Stimulated activated CD8-positive, alpha-beta memory T cell treated with anti-CD3 and anti-CD28 coated beads, Interleukin-7, amount 100 ng/mL, for 1 hour (primary cell): ENCODE measurements at regions not wholly inside any gene's neighbourhood (a gene's known extent, or its start where the extent isn't known, plus 50 kb on each side); places are given as distances from the start of the nearest gene placed in this dataset.

Experiments used
- DNase-seq, 2 donors: peaks; one replicate each; pipeline ENCODE4 v3.0.0-alpha.2; 2020; ENCODE audit warnings: low read depth in 2 of 2

GRCh38 chr21:24369746-24370145 lies 1237.5 kb downstream of the MRPL39 start:
- no peak for DNase-seq

DNA sequence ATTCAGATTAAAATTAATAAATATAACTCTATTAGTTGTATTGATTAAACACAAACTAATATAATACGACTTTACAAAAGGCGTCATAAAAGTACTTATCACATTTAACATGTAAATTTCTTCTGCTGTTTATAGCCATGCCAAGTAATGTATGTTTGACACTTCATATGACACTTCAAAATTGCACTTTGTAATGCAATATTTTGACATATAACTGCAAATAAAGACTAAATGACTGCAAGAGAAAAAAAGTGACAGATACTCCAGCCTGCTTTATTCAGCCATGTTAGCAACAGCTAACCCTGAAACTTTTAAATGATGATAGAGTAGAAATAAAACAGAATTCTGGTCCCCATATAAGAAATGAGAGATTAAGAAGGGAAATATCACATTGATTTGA lies 1238.0 kb downstream of the MRPL39 start:
- DNase-seq: no peak

DNA sequence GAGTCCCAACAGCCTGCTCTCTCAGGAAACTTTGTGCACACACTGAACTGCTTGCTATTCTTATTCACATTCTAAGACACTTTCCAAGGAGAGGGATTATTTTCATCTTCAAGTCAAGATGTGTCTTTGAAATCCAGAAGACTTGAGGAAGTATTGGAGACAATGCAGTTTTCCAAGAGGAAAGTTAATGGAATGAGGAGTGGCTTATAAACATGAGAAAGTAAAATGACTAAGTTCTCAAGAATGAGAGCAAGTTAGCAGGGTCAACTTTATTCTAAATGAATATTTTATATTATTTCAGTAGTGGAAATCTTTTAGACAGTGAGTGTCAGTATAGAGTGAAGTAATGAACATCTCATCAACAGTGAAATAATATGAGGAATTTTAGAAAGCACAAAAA lies 1239.3 kb downstream of the MRPL39 start:
- no peak for DNase-seq

GRCh38 chr21:24353492-24353891 lies 1253.8 kb downstream of the MRPL39 start:
- DNase-seq: no peak

DNA sequence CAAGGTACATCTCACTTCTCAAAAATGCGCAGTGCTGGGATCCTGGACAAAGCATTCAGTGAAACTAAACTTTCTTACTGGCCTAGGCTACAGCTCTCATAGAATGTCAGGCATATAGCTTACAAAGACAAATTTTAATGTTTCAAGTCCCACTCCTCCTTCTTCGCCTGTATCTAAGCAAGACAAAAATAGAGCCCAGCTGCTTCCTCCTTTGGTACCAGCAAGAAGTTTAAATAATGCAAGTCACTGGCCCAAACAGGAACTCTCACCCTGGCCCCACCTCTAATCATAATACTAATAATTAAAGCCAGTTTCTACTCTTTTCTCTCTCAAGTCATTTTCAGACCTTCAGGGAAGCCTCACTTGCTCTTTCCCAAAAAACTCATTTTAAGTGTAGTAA lies 1267.9 kb downstream of the MRPL39 start:
- no peak for DNase-seq

DNA sequence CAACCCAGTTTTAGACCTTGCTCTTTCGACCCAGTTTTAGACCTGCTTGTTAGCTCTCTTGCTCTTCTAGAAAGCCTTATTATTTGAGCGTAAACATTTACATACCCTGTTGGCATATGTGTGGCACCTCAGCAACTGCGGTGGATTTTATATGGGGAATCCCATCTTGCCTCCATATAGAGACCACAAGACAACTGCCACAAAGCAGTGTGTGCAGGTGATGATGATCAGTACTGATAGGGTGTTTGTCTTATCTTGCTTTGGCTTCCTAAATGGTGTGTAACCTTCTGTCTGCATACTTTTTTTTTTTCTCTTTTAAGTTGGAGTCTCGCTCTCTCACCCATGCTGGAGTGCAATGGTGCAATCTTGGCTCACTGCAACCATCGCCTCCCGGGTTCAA lies 1270.8 kb downstream of the MRPL39 start:
- DNase-seq: no peak

GRCh38 chr21:24323536-24323935 lies 1283.7 kb downstream of the MRPL39 start:
- no peak for DNase-seq

DNA sequence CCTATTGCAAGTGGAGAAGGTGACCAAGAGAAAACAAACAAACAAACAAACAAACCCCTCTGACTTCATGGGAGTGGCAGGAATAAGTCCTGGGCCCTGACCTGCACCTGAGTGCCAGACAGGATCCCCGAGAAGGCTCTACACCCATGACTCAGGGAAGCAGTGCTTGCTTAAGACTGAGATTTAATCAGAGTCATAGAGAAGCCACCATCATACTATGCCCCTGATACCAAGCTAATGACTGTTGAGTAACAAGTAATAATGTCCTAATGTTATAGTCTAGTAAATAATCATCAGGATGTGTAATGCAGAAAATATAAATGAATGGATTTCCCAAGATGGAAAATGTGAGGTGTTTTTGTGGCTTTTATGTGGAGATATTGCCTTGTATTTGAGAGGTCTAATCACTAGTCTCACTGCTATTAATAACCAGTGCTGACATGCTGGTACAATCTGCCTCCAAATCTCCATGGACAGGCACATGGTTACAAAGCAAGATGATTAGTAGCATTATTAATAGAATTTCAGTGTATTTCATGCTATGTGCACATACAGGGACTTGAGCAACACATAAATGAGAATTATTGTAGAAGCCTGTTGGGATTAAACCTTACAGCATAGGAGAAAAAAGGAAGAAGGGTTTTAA lies 1290.9 kb downstream of the MRPL39 start:
- no peak for DNase-seq

DNA sequence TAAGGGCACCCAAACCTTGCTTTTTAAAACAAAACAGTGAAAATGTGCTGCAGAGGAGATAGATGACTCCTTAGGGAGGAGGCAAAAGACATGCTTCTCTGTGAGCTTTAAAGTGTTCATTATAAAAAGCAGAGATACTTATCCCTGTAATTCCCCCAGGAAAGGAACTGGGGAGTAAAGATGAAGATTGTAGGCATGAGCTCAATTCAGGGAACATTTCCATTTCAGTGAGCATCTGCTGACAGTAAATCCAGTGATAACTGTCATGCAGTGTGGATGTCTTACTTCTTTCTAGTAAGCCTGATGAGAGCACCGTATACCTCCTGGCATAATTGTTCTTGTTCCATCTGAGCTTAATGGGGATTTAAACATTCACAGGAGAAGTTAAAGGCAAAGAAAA lies 1296.5 kb downstream of the MRPL39 start:
- DNase-seq: no peak

- DNase-seq: no peak
These were observed 1299.1 kb downstream of the MRPL39 start for GRCh38 chr21:24308183-24308582.

- no peak for DNase-seq
These were observed 1304.9 kb downstream of the MRPL39 start for GRCh38 chr21:24302400-24302799.

GRCh38 chr21:24298040-24298439 lies 1309.2 kb downstream of the MRPL39 start:
- DNase-seq: no peak

GRCh38 chr21:24294171-24294570 lies 1313.1 kb downstream of the MRPL39 start:
- no peak for DNase-seq

GRCh38 chr21:24290151-24290833 lies 1317.0 kb downstream of the MRPL39 start:
- DNase-seq: no peak

DNA sequence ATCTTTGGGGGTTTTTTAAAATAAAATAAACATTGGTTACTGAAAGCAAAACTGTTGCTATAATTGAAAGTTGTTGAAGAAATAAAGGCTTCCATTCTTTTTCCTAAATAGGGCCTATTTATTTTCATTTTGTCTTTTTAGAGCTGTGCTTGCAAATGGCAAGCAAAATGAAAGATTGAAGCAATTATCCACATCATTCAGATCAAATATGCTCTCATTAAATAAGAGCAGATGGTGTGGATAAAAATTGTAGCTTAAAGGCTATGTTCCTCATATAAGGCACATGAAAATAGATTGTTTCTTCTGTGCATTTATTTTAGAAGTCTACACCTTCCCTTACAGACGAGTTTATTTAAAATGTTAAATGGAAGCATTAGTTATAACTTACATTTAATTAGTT lies 1317.7 kb downstream of the MRPL39 start:
- no peak for DNase-seq

GRCh38 chr21:24280596-24280995 lies 1326.7 kb downstream of the MRPL39 start:
- DNase-seq: no peak

DNA sequence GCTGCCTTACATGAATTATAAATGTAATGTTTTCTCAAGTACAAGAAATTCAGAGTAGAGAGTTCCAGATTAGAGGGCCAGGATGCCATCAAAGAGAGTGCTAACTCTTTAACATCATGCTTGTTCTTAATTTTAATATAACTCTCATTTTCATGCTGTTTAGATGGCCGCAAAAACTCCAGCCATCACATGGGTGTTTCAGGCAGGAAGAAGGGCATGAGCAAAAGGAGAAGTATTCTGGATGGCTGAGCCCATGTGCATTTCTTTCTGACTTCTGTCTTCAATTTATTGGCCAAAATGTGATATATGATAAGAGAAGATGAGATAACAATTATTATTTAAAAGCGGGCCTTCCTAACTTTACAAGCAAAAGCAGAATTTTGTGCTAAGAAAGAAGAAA lies 1328.6 kb downstream of the MRPL39 start:
- DNase-seq: no peak

DNA sequence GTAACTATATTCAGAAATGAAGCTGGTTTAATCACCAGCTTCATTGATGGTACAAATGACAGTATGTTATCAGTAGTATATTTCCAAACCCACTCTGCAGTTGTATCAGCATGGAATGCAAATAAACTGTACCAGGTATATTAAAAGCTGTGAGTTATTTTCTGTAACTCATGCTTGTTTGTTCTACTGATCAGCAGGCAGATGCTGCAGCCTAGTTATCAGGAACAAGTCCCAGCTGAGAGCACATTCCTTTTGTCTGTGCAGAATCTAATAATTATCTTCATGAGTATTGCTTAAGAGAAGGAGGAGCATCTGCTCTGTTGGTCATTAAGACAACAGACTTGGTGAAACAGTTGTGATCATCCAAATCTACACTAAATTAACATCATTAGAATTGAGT lies 1331.1 kb downstream of the MRPL39 start:
- DNase-seq: no peak

GRCh38 chr21:24275616-24276015 lies 1331.7 kb downstream of the MRPL39 start:
- DNase-seq: no peak

DNA sequence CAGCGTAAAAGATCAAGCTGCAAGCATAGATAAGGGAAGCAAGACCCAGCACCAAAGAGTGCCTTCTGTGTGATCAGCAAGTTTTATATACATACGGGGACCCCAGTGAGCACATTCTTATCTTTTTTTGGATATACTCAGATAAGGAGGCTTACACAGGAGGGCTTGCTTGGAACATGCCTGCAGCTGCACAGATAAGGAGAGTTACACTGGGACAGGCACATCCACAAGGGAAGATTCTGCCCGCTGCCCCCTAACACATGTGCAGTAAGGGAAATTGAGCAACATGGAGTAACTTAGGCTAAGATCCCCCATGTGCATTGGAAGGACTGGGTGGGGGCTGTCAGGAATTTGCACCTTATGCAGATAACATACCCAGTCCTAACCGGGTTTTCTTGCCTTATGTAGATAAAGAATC lies 1334.8 kb downstream of the MRPL39 start:
- no peak for DNase-seq

GRCh38 chr21:24265987-24266386 lies 1341.3 kb downstream of the MRPL39 start:
- DNase-seq: no peak

- no peak for DNase-seq
These were observed 1346.5 kb downstream of the MRPL39 start for GRCh38 chr21:24260751-24261150.

- DNase-seq: no peak
These were observed 1348.0 kb downstream of the MRPL39 start for GRCh38 chr21:24259241-24259640.

DNA sequence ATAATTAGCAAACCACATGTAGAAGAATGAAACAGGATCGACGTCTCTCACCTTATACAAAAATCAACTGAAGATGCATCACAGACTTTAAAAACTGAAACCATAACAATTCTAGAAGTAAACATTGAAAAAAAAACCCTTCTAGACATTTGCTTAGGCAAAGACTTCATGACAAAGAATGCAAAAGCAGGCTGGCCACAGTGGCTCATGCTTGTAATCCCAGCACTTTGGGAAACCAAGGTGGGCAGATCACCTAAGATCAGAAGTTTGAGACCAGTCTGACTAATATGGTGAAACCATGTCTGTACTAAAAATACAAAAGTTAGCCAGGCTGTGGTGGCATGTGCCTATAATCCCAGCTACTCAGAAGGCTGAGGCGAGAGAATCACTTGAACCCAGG lies 1351.7 kb downstream of the MRPL39 start:
- no peak for DNase-seq
